Testis (tissue), 2 donors: ENCODE measurements at regions not wholly inside any gene's neighbourhood (a gene's known extent, or its start where the extent isn't known, plus 50 kb on each side); places are given as distances from the start of the nearest gene placed in this dataset.

Experiments
- POLR2A ChIP-seq: fragments of 450-650 bp; IDR thresholded peaks from one replicate; pipeline ENCODE4 v1.6.1; 2017; ENCODE audit warnings: antibody characterized with exemption, mild to moderate bottlenecking, moderate library complexity
- TF ChIP-seq, protein P1 (sequence below), 3 experiments: fragments of 450-650 bp in 2 of 3; fragments of 200-600 bp in 1 of 3; sonication (generic) in 1 of 3; IDR thresholded peaks; one replicate each; pipeline ENCODE4 v1.5.1; 2016 to 2019; ENCODE audit warnings: antibody characterized with exemption in 3 of 3, mild to moderate bottlenecking in 2 of 3, moderate library complexity in 1 of 3

DNA sequence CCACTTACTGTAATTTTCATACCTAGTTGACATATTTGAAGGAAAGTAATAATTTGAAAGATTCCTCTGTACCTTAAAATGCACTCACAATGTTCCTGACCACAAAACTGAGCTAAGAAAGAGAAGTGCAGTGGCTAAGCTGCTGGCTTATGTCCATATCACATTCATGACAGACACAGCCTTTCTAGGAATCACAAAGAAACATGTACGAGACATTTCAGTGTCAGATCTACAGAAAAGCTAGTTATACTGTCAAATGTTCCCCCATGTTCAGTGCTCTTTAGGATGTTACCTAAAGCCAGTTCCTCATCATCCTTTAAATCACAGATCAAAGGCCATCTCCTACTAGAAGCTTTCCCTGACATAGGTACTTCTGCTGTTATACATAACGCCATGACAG lies 142.2 kb upstream of the C11orf58 start:
- TF ChIP-seq, protein P1, sequence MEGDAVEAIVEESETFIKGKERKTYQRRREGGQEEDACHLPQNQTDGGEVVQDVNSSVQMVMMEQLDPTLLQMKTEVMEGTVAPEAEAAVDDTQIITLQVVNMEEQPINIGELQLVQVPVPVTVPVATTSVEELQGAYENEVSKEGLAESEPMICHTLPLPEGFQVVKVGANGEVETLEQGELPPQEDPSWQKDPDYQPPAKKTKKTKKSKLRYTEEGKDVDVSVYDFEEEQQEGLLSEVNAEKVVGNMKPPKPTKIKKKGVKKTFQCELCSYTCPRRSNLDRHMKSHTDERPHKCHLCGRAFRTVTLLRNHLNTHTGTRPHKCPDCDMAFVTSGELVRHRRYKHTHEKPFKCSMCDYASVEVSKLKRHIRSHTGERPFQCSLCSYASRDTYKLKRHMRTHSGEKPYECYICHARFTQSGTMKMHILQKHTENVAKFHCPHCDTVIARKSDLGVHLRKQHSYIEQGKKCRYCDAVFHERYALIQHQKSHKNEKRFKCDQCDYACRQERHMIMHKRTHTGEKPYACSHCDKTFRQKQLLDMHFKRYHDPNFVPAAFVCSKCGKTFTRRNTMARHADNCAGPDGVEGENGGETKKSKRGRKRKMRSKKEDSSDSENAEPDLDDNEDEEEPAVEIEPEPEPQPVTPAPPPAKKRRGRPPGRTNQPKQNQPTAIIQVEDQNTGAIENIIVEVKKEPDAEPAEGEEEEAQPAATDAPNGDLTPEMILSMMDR (IDR thresholded peaks at IDR 0.05) = no peak
- TF ChIP-seq POLR2A = no peak
